ENCODE measurements at regions not wholly inside any gene's neighbourhood (a gene's known extent, or its start where the extent isn't known, plus 50 kb on each side); places are given as distances from the start of the nearest gene placed in this dataset.
"Not testable (repeated sequence)": the region's sequence is repeated elsewhere in the genome, so short reads cannot be mapped to it uniquely, and the experiment has no call there.

DNA sequence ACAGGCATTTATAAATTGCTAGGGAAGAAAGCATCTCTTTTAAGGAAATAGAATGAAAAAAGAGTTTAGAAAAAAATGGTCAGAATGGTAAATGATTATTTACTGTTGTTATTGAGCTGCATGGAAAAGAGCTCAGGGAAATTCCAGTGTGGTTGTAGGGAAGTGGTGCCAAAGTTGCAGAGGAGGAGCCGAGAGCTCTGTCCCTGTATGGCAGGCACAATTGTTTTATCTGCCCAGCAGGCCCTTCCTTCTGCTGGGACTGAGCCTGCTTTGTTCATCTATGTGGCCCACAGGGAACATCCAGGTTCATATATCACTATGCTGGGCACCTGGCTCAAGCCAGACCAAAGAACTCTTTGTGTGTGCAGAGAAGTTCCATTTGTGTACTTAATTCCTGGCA lies 80.8 kb upstream of the AGAP1 start:
- DNase-seq, result no peak

GRCh38 chr2:235414422-235414821 lies 79.4 kb upstream of the AGAP1 start:
- no peak for DNase-seq

GRCh38 chr2:235416858-235417499 lies 76.9 kb upstream of the AGAP1 start:
- no peak for DNase-seq

DNA sequence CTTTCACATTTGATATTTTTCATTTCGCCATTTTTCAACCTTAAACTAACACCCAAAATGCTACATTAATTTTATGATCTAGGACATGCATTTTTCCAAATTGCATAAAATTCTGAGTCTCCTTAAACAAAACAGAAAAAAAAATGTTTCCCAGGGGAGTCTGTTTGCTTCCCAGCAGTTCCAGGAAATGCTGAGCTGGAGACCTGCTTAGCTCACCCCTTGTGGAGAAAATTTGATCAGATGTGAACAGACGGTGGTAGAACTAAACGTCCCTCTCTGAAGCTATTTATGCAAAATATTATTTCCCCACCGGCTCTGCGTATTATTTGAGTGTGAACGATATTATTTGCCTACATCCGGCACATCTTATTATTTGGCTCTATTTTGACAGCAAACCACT lies 74.9 kb upstream of the AGAP1 start:
- DNase-seq, result no peak

GRCh38 chr2:235419996-235420395 lies 73.8 kb upstream of the AGAP1 start:
- DNase-seq, result no peak

DNA sequence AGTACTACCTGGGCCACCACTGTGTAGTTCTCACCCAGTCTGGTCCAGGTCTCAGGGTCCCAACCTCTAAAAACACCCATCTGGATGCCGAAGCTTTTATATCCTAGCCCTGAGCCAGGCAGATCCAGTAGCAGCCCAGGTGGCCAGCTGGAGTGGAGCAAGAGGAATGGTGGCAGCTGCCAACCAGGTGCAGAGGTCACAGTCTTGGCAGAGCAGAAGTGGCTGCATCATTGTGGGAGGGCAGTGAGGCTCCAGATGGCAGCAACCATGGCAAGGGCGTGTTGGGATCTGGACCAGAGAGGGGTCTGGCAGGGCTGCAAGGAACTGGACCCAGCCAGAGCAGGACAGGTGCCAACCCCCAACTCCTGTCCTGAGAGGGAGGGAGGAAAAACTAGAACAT lies 72.2 kb upstream of the AGAP1 start:
- no peak for DNase-seq

GRCh38 chr2:235430366-235431083 lies 63.3 kb upstream of the AGAP1 start:
- no peak for DNase-seq

- no peak for DNase-seq
Measured at GRCh38 chr2:235432741-235433520, 60.9 kb upstream of the AGAP1 start.

DNA sequence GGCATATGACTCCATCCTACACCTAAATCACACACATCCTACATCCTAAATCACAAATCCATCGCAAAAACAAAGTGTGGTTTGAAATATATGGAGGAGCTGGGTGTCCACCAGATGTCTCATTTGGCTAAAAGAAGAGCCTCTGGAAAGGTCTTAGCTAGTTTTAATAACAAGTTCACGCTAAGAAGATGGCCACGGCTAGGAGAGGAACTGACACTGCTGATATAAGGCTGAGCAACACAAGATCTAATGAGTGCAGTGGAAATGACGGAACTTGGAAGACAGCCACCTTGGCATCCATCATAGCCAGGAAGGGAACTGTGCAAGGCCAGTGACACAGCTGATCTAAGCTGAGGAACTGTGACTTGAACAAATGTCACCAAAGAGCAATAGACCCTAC lies 60.0 kb upstream of the AGAP1 start:
- DNase-seq, result no peak

- DNase-seq, result no peak
Measured at GRCh38 chr2:235439959-235440662, 53.7 kb upstream of the AGAP1 start.

GRCh38 chr2:235443580-235443979 lies 50.3 kb upstream of the AGAP1 start:
- DNase-seq, result not testable (repeated sequence)

All from stimulated activated naive CD4-positive, alpha-beta T cell treated with Interleukin-2 at 50 U/mL for 16 hours (primary cell).